ENCODE measurements at regions not wholly inside any gene's neighbourhood (a gene's known extent, or its start where the extent isn't known, plus 50 kb on each side); places are given as distances from the start of the nearest gene placed in this dataset.

DNA sequence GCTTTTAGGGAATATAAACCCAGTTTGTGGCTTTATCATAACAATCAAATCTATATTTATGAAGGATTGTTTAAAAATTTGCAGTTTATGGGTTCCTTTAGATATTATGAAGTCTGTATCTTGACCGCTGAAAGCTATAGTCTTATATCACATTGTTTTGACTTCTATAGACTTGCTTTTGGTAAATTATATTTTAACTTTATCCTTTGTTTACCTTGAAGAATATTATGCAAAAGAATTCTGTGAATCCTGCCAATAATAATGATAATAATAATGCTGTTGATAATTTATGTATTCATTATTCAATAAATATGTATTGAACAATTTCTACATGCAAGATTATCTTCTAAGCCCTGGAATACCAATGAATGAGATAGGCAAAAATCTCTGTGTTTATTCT lies 101.9 kb upstream of the MTPN start:
- in situ Hi-C loops (cut with HindIII; ENCODE audit: low pct_unique_long_range_greater_than_20kb, low sequenced_read_pairs) = no loop called here
- DNase-seq (ENCODE audit: low read depth) = no peak

- no peak for DNase-seq (ENCODE audit: low read depth)
- in situ Hi-C loops (cut with HindIII; ENCODE audit: low pct_unique_long_range_greater_than_20kb, low sequenced_read_pairs) = no loop called here
Observed at GRCh38 chr7:136078630-136079029, 101.5 kb upstream of the MTPN start.

- in situ Hi-C loops (cut with HindIII; ENCODE audit: low pct_unique_long_range_greater_than_20kb, low sequenced_read_pairs) = no loop called here
- no peak for DNase-seq (ENCODE audit: low read depth)
Observed at GRCh38 chr7:136076954-136077353, 99.8 kb upstream of the MTPN start.

DNA sequence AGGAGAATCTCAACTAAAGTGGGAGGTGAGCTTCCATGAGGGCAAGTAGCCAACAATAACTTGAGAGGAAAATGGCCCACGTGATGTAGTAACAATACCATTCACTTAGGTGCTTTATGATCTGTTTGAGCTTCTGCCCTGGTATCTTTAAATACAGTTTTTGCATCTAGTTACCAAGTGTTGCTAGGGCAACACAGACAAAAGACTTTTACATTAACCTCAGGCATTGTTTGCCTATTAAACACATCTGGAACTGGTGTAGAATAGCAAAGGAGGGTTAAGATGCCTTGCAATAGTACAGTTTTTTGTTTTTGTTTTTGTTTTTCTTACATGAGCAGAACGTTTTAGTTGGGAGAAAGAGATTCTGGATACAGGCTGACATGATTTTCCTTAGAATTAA lies 97.7 kb upstream of the MTPN start:
- in situ Hi-C loops (cut with HindIII; ENCODE audit: low pct_unique_long_range_greater_than_20kb, low sequenced_read_pairs) = no loop called here
- no peak for DNase-seq (ENCODE audit: low read depth)

- DNase-seq (ENCODE audit: low read depth) = no peak
- in situ Hi-C loops (cut with HindIII; ENCODE audit: low pct_unique_long_range_greater_than_20kb, low sequenced_read_pairs) = no loop called here
Observed at GRCh38 chr7:136072447-136072846, 95.3 kb upstream of the MTPN start.

- in situ Hi-C loops (cut with HindIII; ENCODE audit: low pct_unique_long_range_greater_than_20kb, low sequenced_read_pairs) = no loop called here
- no peak for DNase-seq (ENCODE audit: low read depth)
Observed at GRCh38 chr7:136070736-136071505, 93.8 kb upstream of the MTPN start.

- in situ Hi-C loops (cut with HindIII; ENCODE audit: low pct_unique_long_range_greater_than_20kb, low sequenced_read_pairs) = no loop called here
- DNase-seq (ENCODE audit: low read depth) = no peak
Observed at GRCh38 chr7:136069840-136070529, 92.8 kb upstream of the MTPN start.

DNA sequence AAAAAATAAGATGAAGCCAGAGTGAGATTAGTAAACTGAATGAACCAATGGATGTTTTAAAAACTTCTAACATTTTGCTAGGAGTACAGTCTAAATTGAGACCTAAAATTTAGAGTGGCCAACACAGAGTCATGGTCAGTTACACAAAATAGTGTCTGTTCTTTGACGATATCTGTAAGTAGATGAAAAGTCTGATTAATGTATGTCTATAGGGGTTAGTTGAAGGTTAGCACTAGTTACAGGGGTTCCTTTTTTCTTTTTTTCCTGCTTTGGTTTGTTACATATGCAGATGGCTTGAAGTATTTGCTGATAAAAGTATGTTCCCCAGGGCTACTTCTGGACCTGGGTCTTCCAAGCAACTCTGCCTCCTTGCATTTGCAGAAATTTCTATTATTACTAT lies 90.1 kb upstream of the MTPN start:
- no peak for DNase-seq (ENCODE audit: low read depth)
- in situ Hi-C loops (cut with HindIII; ENCODE audit: low pct_unique_long_range_greater_than_20kb, low sequenced_read_pairs) = no loop called here

DNA sequence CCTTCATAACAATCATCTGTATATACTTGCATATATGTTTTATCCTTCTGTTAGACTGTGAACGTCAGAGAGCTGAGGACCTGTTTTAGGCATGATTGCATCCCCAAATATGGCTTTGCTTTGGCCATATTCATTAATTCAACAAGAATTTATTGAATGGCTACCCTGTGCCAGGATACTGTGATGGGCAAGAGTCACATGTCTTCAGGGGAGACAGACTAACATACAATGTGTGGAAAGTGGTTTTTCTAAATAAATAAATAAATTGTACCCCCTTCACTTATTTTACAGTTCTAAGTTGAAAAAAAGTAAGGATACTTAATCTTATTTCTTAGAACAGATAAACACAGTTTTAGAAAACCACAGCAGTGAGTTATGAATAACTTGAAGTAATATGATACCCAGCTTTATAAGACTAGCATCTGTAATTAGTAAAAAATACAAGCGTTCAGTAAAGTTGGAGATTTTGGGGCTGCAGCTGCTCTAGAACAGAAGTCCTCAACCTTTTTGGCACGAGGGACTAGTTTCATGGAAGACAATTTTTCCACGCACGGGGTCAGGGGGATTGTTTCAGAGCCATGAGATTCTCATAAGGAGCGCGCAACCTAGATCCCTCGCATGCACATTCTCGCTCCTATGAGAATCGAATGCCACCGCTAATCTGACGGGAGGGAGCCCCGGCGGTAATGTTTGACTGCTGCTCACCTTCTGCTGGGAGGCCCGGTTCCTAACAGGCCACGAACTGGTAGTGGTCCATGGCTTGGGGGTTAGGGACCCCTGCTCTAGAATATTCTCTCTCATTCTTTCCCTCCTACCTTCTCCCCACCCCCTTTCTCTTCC lies 89.4 kb upstream of the MTPN start:
- no peak for DNase-seq (ENCODE audit: low read depth)
- in situ Hi-C loops (cut with HindIII; ENCODE audit: low pct_unique_long_range_greater_than_20kb, low sequenced_read_pairs) = no loop called here

- no peak for DNase-seq (ENCODE audit: low read depth)
- in situ Hi-C loops (cut with HindIII; ENCODE audit: low pct_unique_long_range_greater_than_20kb, low sequenced_read_pairs) = no loop called here
Observed at GRCh38 chr7:136064627-136065237, 87.6 kb upstream of the MTPN start.

- no peak for DNase-seq (ENCODE audit: low read depth)
- in situ Hi-C loops (cut with HindIII; ENCODE audit: low pct_unique_long_range_greater_than_20kb, low sequenced_read_pairs) = no loop called here
Observed at GRCh38 chr7:136064081-136064480, 86.9 kb upstream of the MTPN start.

GRCh38 chr7:136063326-136063666 lies 86.1 kb upstream of the MTPN start:
- no peak for DNase-seq (ENCODE audit: low read depth)
- in situ Hi-C loops (cut with HindIII; ENCODE audit: low pct_unique_long_range_greater_than_20kb, low sequenced_read_pairs) = no loop called here

GRCh38 chr7:136062625-136063325 lies 85.6 kb upstream of the MTPN start:
- in situ Hi-C loops (cut with HindIII; ENCODE audit: low pct_unique_long_range_greater_than_20kb, low sequenced_read_pairs) = no loop called here
- DNase-seq (ENCODE audit: low read depth) = no peak

- in situ Hi-C loops (cut with HindIII; ENCODE audit: low pct_unique_long_range_greater_than_20kb, low sequenced_read_pairs) = no loop called here
- no peak for DNase-seq (ENCODE audit: low read depth)
Observed at GRCh38 chr7:136061433-136061832, 84.3 kb upstream of the MTPN start.

- no peak for DNase-seq (ENCODE audit: low read depth)
- in situ Hi-C loops (cut with HindIII; ENCODE audit: low pct_unique_long_range_greater_than_20kb, low sequenced_read_pairs) = no loop called here
Observed at GRCh38 chr7:136058546-136058945, 81.4 kb upstream of the MTPN start.

DNA sequence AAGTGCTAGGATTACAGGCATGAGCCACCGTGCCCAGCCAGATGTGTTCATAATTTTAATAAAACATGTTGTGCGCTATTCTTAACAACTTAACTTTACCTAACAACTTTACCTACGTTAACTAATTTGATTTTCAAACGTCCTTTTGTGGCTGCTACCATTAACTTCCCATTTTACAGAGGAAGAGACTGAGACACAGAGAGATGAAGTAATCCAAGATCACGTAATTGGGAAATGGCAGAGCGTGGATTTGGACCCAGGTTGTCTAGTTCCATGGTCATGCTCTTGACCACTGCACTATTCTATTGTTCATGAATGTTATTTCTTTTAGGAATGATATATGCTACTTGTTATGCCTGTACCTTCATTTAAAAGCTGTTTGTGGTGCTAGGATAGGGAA lies 80.3 kb upstream of the MTPN start:
- in situ Hi-C loops (cut with HindIII; ENCODE audit: low pct_unique_long_range_greater_than_20kb, low sequenced_read_pairs) = no loop called here
- no peak for DNase-seq (ENCODE audit: low read depth)

- no peak for DNase-seq (ENCODE audit: low read depth)
- in situ Hi-C loops (cut with HindIII; ENCODE audit: low pct_unique_long_range_greater_than_20kb, low sequenced_read_pairs) = no loop called here
Observed at GRCh38 chr7:136056651-136057231, 79.6 kb upstream of the MTPN start.

GRCh38 chr7:136055266-136055665 lies 78.1 kb upstream of the MTPN start:
- DNase-seq (ENCODE audit: low read depth) = no peak
- in situ Hi-C loops (cut with HindIII; ENCODE audit: low pct_unique_long_range_greater_than_20kb, low sequenced_read_pairs) = no loop called here
